ENCODE measurements at regions not wholly inside any gene's neighbourhood (a gene's known extent, or its start where the extent isn't known, plus 50 kb on each side); places are given as distances from the start of the nearest gene placed in this dataset.
A peak's percentile ranks its signal among the peaks of the same experiment; 100 is the strongest.

GRCh38 chr10:32169556-32169955 is 113.3 kb upstream of the KIF5B start:
- no peak for DNase-seq

GRCh38 chr10:32167450-32167849 is 111.2 kb upstream of the KIF5B start:
- no peak for DNase-seq

GRCh38 chr10:32166365-32166764 is 110.1 kb upstream of the KIF5B start:
- no peak for DNase-seq

GRCh38 chr10:32163762-32164148 is 107.5 kb upstream of the KIF5B start:
- no peak for DNase-seq

- DNase-seq = no peak
Measured at GRCh38 chr10:32163071-32163761, 107.0 kb upstream of the KIF5B start.

GRCh38 chr10:32161586-32161985 is 105.4 kb upstream of the KIF5B start:
- no peak for DNase-seq

GRCh38 chr10:32160864-32161263 is 104.6 kb upstream of the KIF5B start:
- no peak for DNase-seq

GRCh38 chr10:32159264-32159663 is 103.0 kb upstream of the KIF5B start:
- no peak for DNase-seq

GRCh38 chr10:32156031-32156495 is 99.8 kb upstream of the KIF5B start:
- no peak for DNase-seq

- DNase-seq = no peak
Measured at GRCh38 chr10:32155075-32155516, 98.9 kb upstream of the KIF5B start.

- no peak for DNase-seq
Measured at GRCh38 chr10:32153931-32154330, 97.7 kb upstream of the KIF5B start.

GRCh38 chr10:32153252-32153651 is 97.0 kb upstream of the KIF5B start:
- DNase-seq = no peak

- no peak for DNase-seq
Measured at GRCh38 chr10:32151871-32152270, 95.6 kb upstream of the KIF5B start.

- no peak for DNase-seq
Measured at GRCh38 chr10:32150532-32151101, 94.4 kb upstream of the KIF5B start.

- peak; percentile 44 for DNase-seq
Measured at GRCh38 chr10:32149252-32149955, 93.2 kb upstream of the KIF5B start.

GRCh38 chr10:32148864-32149251 is 92.6 kb upstream of the KIF5B start:
- no peak for DNase-seq

- DNase-seq = no peak
Measured at GRCh38 chr10:32147730-32148129, 91.5 kb upstream of the KIF5B start.

GRCh38 chr10:32146166-32146565 is 89.9 kb upstream of the KIF5B start:
- no peak for DNase-seq

- no peak for DNase-seq
Measured at GRCh38 chr10:32144817-32145688, 88.8 kb upstream of the KIF5B start.

GRCh38 chr10:32143302-32143847 is 87.2 kb upstream of the KIF5B start:
- DNase-seq = no peak

- no peak for DNase-seq
Measured at GRCh38 chr10:32142646-32143045, 86.4 kb upstream of the KIF5B start.

GRCh38 chr10:32141018-32141807 is 85.0 kb upstream of the KIF5B start:
- DNase-seq = no peak
